ENCODE measurements at regions not wholly inside any gene's neighbourhood (a gene's known extent, or its start where the extent isn't known, plus 50 kb on each side); places are given as distances from the start of the nearest gene placed in this dataset.

- TF ChIP-seq CTCF (IDR thresholded peaks at IDR 0.05) (no peak), POLR2A (IDR thresholded peaks at IDR 0.05) (no peak)
Measured at GRCh38 chr5:166014256-166014655, 2277.2 kb upstream of the WWC1 start.
